Osteoblast (primary cell): ENCODE measurements at regions not wholly inside any gene's neighbourhood (a gene's known extent, or its start where the extent isn't known, plus 50 kb on each side); places are given as distances from the start of the nearest gene placed in this dataset.

ENCODE experiments used
- DNase-seq: peaks from one replicate; pipeline ENCODE4 v3.0.0; 2011; ENCODE audit warnings: low spot score, mixed read lengths; ENCODE audit not compliant: insufficient read length; ENCODE audit errors: missing footprints
- H2AFZ ChIP-seq: 2 replicates; pipeline ENCODE4 v1.6.0; 2011; ENCODE audit warnings: mild to moderate bottlenecking, low read length
- H3K27ac ChIP-seq: 2 replicates; pipeline ENCODE4 v1.5.1; 2011; ENCODE audit warnings: mild to moderate bottlenecking, low read depth, low read length, moderate library complexity
- H3K27me3 ChIP-seq: 2 replicates; pipeline ENCODE4 v1.6.0; 2012; ENCODE audit warnings: mild to moderate bottlenecking, control low read depth, inconsistent platforms, low read length, moderate library complexity; ENCODE audit not compliant: insufficient read depth
- H3K36me3 ChIP-seq: 2 replicates; pipeline ENCODE4 v1.5.1; 2011; ENCODE audit warnings: mild to moderate bottlenecking, low read length, control low read depth, moderate library complexity; ENCODE audit not compliant: insufficient read depth
- H3K4me1 ChIP-seq: 2 replicates; pipeline ENCODE4 v1.5.1; 2011; ENCODE audit warnings: mild to moderate bottlenecking, low read length, control low read depth, moderate library complexity; ENCODE audit not compliant: insufficient read depth
- H3K4me2 ChIP-seq: 2 replicates; pipeline ENCODE4 v1.6.0; 2011; ENCODE audit warnings: mild to moderate bottlenecking, low read length; ENCODE audit not compliant: insufficient read depth
- H3K4me3 ChIP-seq: fragments of 200-600 bp; sonication (generic); 3 replicates; pipeline ENCODE4 v1.5.1; 2012; ENCODE audit warnings: mild to moderate bottlenecking, low read length, inconsistent platforms; ENCODE audit not compliant: insufficient read depth
- H3K79me2 ChIP-seq: 2 replicates; pipeline ENCODE4 v1.6.0; 2012; ENCODE audit warnings: mild to moderate bottlenecking, low read length, control low read depth, inconsistent platforms; ENCODE audit not compliant: insufficient read depth
- H3K9me3 ChIP-seq: 2 replicates; pipeline ENCODE4 v1.5.1; 2011; ENCODE audit warnings: low read depth, low read length, control low read depth
- H4K20me1 ChIP-seq: 2 replicates; pipeline ENCODE4 v1.6.0; 2012; ENCODE audit warnings: mild to moderate bottlenecking, low read length, control low read depth; ENCODE audit not compliant: insufficient read depth
- TF ChIP-seq, protein P1 (sequence below): IDR thresholded peaks from 2 replicates; pipeline ENCODE4 v1.5.1; 2011; ENCODE audit warnings: mild to moderate bottlenecking, low read depth, low read length, moderate library complexity; ENCODE audit errors: extremely low read depth

DNA sequence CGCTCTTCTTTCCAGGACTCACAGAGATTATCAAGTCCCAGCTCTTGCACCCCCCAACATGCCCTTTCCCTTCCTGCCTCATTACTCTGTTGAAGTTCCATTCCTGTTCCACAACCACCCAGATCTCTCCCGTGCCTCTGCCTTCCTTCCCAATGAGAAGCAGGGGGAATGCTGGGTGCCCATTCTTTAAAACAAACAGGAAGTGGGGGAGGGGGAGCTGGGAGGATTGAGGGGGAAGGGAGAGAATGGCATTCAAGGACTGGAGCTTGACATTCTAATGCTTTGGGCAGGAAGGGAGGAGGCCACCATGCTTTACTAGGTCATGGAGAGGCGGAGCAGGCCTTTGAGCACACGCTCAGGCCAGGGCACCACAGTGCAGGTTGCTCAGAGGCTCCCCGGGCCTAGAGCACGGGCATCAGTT is 150.3 kb upstream of the IRF2BP2 start:
- H3K36me3 ChIP-seq, result no peaks in the 10 kb centered on the region
- H2AFZ ChIP-seq, result no peak overlapping the region
- H3K4me1 ChIP-seq, result peaks cover 9% of the 10 kb centered on the region
- no peak overlapping the region for H3K4me2 ChIP-seq
- no peak overlapping the region for H3K27ac ChIP-seq
- no peak overlapping the region for H3K4me3 ChIP-seq
- TF ChIP-seq, protein P1, sequence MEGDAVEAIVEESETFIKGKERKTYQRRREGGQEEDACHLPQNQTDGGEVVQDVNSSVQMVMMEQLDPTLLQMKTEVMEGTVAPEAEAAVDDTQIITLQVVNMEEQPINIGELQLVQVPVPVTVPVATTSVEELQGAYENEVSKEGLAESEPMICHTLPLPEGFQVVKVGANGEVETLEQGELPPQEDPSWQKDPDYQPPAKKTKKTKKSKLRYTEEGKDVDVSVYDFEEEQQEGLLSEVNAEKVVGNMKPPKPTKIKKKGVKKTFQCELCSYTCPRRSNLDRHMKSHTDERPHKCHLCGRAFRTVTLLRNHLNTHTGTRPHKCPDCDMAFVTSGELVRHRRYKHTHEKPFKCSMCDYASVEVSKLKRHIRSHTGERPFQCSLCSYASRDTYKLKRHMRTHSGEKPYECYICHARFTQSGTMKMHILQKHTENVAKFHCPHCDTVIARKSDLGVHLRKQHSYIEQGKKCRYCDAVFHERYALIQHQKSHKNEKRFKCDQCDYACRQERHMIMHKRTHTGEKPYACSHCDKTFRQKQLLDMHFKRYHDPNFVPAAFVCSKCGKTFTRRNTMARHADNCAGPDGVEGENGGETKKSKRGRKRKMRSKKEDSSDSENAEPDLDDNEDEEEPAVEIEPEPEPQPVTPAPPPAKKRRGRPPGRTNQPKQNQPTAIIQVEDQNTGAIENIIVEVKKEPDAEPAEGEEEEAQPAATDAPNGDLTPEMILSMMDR, result no peak
- DNase-seq, result no peak
- H3K27me3 ChIP-seq, result no peaks in the 10 kb centered on the region
- H4K20me1 ChIP-seq, result no peaks in the 10 kb centered on the region
- no peaks in the 10 kb centered on the region for H3K79me2 ChIP-seq
- H3K9me3 ChIP-seq, result no peaks in the 10 kb centered on the region

GRCh38 chr1:234759888-234760287 is 149.9 kb upstream of the IRF2BP2 start:
- Histone ChIP-seq H3K27ac (no peak overlapping the region), H3K4me3 (no peak overlapping the region), H3K27me3 (no peaks in the 10 kb centered on the region), H3K4me1 (peaks cover 13% of the 10 kb centered on the region), H3K4me2 (no peak overlapping the region), H3K79me2 (no peaks in the 10 kb centered on the region), H4K20me1 (no peaks in the 10 kb centered on the region), H3K9me3 (no peaks in the 10 kb centered on the region), H3K36me3 (no peaks in the 10 kb centered on the region), H2AFZ (no peak overlapping the region)
- DNase-seq, result no peak
- TF ChIP-seq, protein P1, result no peak

- H3K4me1 ChIP-seq, result peaks cover 13% of the 10 kb centered on the region
- H3K79me2 ChIP-seq, result no peaks in the 10 kb centered on the region
- no peaks in the 10 kb centered on the region for H3K36me3 ChIP-seq
- DNase-seq, result no peak
- no peak overlapping the region for H3K4me2 ChIP-seq
- H3K27ac ChIP-seq, result no peak overlapping the region
- no peaks in the 10 kb centered on the region for H4K20me1 ChIP-seq
- no peak overlapping the region for H3K4me3 ChIP-seq
- H3K9me3 ChIP-seq, result no peaks in the 10 kb centered on the region
- H3K27me3 ChIP-seq, result no peaks in the 10 kb centered on the region
- TF ChIP-seq, protein P1, result no peak
- H2AFZ ChIP-seq, result no peak overlapping the region
Measured at GRCh38 chr1:234758851-234759250, 148.9 kb upstream of the IRF2BP2 start.

- Histone ChIP-seq H3K27me3 (no peaks in the 10 kb centered on the region), H3K4me3 (no peak overlapping the region), H3K36me3 (no peaks in the 10 kb centered on the region), H3K79me2 (no peaks in the 10 kb centered on the region), H3K9me3 (no peaks in the 10 kb centered on the region), H4K20me1 (no peaks in the 10 kb centered on the region), H3K4me1 (peaks cover 13% of the 10 kb centered on the region), H3K4me2 (no peak overlapping the region), H3K27ac (no peak overlapping the region), H2AFZ (no peak overlapping the region)
- no peak for DNase-seq
- TF ChIP-seq, protein P1, result no peak
Measured at GRCh38 chr1:234756857-234757256, 146.9 kb upstream of the IRF2BP2 start.
